HG03432 (cell line): ENCODE measurements at regions not wholly inside any gene's neighbourhood (a gene's known extent, or its start where the extent isn't known, plus 50 kb on each side); places are given as distances from the start of the nearest gene placed in this dataset.
"Not testable (repeated sequence)": the region's sequence is repeated elsewhere in the genome, so short reads cannot be mapped to it uniquely, and the experiment has no call there.

Source experiments
- ATAC-seq: cut with Tn5 transposase; IDR thresholded peaks from one replicate; pipeline ENCODE4 v1.9.1; 2021; ENCODE audit warnings: mild to moderate bottlenecking, moderate library complexity; ENCODE audit not compliant: unreplicated experiment

GRCh38 chr14:65153101-65153500 lies 50.8 kb upstream of the MAX start:
- ATAC-seq: no peak

GRCh38 chr14:65156568-65157366 lies 54.5 kb upstream of the MAX start:
- ATAC-seq: peak; percentile 78

GRCh38 chr14:65159281-65160062 lies 57.2 kb upstream of the MAX start:
- peak; percentile 67 for ATAC-seq

DNA sequence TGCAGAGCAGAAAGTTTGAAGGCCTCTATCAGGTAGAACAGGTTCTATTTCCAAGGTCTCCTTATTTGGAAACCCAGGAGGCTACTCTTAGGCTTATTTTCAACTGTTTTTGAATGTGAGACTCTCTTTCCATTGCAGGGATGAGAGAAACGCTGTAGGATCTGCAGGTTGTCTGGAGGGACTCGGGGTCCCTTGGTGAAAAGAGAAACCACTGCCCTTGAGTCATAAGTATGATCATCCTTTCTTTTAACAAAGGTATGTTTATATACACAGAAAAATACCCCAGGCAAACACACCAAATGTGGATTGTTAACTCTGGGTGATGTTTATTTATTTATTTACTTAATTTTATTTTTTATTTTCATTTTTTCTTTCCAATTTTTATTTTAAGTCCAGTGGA lies 57.8 kb upstream of the MAX start:
- ATAC-seq: no peak

- ATAC-seq: no peak
Measured at GRCh38 chr14:65162031-65162430, 59.7 kb upstream of the MAX start.

DNA sequence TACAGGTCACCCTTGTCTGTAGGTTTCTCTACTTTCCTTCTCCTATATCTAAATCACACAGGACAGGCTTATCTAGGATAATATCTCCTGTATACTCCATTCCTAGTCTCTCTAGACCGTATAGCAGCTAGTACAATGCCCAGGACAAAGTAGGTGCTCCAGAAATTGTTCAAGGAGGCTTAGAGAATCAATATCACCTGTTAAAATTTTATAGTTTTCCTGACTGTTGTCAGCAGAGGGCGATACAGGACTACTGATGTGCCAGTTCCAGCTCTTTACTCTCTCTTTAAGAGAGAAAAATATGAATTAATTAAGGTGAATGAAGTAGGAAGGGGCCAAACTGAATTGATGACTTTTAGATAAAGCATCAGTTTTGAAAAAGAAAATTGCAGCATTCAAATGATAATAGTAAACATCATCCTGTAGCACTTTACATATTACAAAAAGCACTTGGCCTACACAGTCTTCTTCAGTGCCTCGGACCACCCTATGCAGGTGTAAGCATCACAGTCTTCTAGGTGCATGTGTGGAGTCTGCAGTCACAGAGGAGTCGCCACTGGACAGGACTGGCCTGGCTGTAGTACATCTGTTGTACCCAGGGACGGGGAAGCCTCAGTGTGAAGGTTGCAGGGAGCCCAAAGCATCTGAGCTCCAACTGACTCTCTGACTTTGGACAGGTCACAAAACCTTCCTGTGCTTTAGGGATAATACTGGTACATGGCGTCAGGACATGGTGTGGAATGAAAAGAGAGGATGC lies 61.9 kb upstream of the MAX start:
- no peak for ATAC-seq

- no peak for ATAC-seq
Measured at GRCh38 chr14:65164825-65165135, 62.5 kb upstream of the MAX start.

DNA sequence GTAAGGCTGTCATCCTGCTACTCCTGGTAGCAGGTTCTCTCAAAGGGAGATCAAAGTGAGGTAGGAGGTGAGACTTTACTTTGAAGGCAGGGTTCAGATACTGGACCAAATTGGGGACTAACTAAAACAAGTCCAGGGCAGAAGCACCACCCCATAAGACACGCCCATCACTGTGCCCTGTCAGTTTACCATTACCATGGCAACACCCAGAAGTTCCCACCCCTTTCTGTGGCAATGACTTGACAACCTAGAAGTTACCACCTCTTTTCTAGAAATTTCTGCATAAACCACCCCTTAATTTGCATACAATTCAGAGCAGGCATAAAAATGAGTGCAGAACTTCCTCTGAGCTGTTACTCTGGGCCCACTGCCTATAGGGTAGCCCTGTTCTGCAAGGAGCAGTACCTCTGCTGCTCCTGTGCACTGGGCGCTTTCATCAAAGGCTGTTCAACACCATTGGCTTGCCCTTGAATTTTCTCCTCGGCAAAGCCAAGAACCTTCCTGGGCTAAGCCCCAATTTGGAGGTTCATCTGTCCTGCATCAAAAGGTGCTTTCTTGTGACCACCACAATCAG lies 64.8 kb upstream of the MAX start:
- no peak for ATAC-seq

GRCh38 chr14:65168840-65169239 lies 66.5 kb upstream of the MAX start:
- peak; percentile 3 for ATAC-seq

GRCh38 chr14:65169351-65169750 lies 67.0 kb upstream of the MAX start:
- peak; percentile 91 for ATAC-seq

DNA sequence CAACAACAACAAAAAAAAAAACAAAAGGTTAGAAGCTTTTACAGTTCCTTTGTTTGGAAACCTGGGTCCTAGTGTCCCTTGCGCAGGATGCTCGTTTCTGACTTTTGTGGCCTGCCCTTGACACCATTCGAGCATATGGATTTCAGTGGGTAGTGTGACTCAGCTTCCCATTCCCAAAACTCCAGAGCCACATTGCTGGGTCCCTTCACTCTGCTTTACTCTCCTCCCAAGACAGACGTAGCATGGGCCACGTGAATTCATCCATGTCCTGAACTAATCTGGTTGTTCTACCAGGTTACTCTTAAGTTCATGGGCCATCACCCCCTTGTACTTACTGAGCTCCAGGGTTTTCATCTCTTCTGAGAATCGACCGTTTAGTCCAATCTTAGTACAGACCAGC lies 68.0 kb upstream of the MAX start:
- no peak for ATAC-seq

DNA sequence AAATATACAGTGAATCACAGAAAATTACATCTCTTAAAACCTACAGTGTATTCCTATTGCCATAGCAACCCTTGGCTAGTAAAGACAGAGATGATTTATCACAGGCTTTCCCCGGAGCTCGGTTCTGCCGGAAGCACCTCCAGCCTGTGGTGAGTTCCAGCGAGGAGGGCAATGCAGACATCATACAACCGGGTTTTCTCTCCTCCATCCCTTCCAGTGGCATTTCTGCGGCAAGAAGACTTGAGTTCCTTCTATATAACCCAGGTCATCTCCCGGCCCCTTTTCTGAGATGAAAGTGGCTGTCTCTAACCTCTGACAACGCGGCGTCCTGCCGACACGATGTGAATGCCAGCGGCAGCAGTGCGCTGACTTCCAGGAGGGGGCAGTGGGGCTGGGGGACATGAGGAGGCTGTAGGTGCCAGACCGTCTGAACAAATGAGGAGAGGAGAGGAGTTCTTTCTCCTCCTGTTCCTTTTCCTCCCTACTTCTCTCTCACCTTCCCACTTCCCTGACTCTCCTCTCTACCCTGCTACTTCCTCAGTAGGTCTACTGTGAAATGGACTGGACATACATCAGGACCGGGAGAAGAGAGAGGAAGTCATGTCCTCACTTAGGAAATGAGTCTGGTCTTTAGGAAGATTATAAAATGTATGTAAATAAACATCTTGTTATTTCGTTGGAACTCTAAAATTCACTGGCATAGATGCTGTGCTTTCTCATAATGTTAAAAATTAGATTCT lies 68.6 kb upstream of the MAX start:
- ATAC-seq: peak; percentile 37

GRCh38 chr14:65173973-65174693 lies 71.8 kb upstream of the MAX start:
- no peak for ATAC-seq

DNA sequence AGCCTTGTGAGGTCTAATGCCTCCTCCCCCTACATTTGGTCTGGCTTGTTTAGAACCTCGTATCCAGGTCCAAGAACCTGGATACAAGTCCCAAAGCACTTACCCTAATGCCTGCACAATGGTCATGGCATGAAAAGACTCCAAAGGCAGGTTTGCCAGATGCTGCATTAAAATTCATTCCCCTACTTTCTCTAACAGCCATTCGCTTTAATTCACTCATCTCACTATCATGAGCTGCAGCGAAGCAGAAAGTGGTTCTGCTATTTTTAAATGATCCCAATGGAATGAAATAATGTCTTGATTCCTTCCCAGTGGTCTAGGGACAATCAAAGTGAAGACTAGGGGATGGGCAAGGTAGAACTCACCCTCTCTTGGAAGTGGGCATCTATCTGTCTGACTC lies 72.5 kb upstream of the MAX start:
- no peak for ATAC-seq

DNA sequence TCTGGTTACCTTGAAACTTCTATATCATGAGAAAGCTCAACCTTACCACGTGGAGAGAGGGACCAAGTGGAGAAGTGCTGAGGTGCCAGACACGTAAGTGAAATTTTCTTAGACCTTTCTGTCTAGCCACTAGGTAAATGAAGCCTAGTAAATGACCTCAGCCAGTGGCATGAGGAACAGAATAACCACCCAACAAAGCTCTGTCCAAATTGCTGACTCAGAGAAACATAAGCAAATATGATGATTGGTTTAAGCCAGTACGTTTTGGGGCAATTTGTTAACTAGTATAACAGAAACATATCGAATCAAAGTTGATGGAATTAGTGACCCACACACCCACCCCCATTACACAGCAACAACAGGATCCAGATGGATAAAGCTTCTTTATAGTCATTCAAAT lies 75.2 kb upstream of the MAX start:
- ATAC-seq: no peak

GRCh38 chr14:65179231-65179630 lies 76.9 kb upstream of the MAX start:
- not testable (repeated sequence) for ATAC-seq

DNA sequence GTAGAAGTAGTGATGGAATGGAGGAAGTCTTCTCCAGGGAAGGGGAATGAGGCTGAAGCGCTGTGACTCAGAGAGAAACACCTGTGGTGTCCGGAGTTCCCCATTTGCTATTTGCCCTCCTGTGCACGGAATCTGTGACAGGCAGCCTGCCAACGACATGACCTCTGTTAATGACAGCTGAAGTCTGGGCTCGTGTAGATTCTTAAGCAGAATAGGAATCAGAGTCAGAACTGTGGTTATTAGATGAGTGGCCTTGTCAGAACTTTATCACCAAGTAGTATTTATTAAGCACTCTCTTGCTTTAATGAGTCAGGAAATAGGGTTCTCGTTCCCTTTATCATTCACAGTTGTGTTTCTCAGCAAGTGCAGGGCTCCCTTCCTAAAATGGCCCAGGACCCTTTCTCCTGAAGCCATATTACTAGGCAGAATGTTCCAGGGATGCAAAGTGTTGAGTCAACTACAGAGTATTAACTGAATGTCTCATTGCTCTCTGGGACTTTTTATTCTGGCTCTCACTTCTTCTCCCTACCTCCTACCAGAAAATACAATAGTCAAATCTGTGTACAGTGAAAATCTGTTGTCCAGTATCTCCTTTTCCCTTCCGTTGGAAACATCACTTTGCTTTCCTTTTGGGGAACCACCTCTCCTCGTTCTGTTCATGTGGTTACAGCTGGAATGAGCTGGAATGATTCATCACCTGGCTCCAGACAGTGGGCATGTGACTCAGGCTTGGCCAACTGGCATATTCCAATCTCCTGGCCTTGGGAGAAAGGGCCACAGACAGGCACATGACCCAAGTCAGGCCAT lies 77.8 kb upstream of the MAX start:
- ATAC-seq: peak; percentile 95

- ATAC-seq: no peak
Measured at GRCh38 chr14:65180725-65181025, 78.4 kb upstream of the MAX start.

GRCh38 chr14:65184032-65184764 lies 81.9 kb upstream of the MAX start:
- no peak for ATAC-seq
